Fibroblast of mammary gland (primary cell): ENCODE measurements at regions not wholly inside any gene's neighbourhood (a gene's known extent, or its start where the extent isn't known, plus 50 kb on each side); places are given as distances from the start of the nearest gene placed in this dataset.
"Not testable (repeated sequence)": the region's sequence is repeated elsewhere in the genome, so short reads cannot be mapped to it uniquely, and the experiment has no call there.

Source experiments
- DNase-seq: peaks from one replicate; pipeline ENCODE4 v3.0.0-alpha.2; 2010; ENCODE audit warnings: low read depth
- H3K4me3 ChIP-seq: 2 replicates; pipeline ENCODE4 v1.5.1; 2011; ENCODE audit warnings: low read depth, mild to moderate bottlenecking, low read length, moderate library complexity; ENCODE audit not compliant: control insufficient read depth
- CTCF ChIP-seq: conservative IDR thresholded peaks from 2 replicates; pipeline ENCODE4 v1.5.1; 2011; ENCODE audit warnings: low read depth, low read length, inconsistent platforms; ENCODE audit not compliant: control insufficient read depth, insufficient read depth

DNA sequence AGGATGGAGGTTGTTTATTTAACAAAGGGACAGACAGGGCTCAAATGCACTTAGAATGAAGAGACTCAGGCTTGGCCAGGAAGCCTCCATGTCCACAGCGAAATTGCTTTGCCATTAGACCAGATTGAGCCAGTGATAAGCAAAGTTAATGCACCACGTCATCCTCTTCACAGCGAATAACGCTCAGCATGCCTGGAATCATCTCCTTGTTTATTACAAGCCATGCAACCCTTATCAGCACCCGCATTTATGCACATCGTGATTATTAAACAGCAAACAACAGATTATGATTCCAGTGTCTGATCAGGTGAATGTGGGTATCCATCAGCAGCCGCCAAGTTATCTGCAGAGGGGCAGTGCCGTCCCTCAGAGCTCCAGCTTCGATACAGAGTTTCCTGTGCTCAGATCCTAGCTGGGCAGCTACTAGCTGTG is 175.0 kb upstream of the TMEM132C start:
- no peak for DNase-seq
- TF ChIP-seq CTCF = no peak
- H3K4me3 ChIP-seq = no peak overlapping the region

GRCh38 chr12:128098730-128099129 is 168.2 kb upstream of the TMEM132C start:
- no peak overlapping the region for H3K4me3 ChIP-seq
- no peak for DNase-seq
- no peak for TF ChIP-seq CTCF

- TF ChIP-seq CTCF = no peak
- H3K4me3 ChIP-seq = no peak overlapping the region
- no peak for DNase-seq
These were observed 163.8 kb upstream of the TMEM132C start for GRCh38 chr12:128103152-128103551.

DNA sequence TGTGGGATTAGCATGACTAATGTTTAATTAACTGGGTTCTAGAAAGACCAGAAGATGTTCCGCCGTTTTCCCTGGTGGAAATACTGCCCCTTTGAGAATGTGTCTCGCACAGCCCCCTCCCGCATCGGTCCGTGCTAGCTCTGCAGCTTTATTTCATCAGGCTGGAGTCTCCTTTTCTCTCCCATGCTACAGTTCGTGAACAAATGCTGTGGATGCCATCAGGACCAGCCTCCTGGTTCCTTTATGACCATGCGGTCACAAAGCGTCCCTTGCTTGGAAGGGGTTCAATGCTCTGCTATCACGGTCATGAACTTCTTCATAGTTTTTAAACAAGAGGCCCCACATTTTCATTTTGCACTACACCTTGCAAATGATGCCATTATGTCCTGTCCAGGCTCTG is 157.7 kb upstream of the TMEM132C start:
- no peak overlapping the region for H3K4me3 ChIP-seq
- TF ChIP-seq CTCF = no peak
- DNase-seq = no peak

DNA sequence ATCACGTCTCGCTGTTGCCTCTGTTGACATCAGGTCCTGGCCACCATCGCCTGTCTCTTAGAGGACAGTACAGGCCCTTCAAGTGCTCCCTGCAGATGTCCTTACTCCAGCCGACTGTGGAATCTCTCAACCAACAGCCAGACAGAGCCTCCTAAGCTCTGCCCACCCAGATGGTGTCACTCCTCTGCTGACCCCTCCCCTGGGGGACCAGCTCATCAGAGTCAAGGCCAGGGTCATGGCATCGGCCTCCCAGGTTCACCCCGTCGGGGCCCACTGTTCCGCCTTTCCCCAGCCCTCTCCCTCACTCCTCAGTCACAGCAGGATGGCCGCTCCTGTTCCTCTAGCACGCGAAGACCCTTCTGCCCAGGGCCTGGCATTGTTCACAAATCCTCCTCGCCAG is 157.3 kb upstream of the TMEM132C start:
- no peak for TF ChIP-seq CTCF
- DNase-seq = no peak
- no peak overlapping the region for H3K4me3 ChIP-seq

DNA sequence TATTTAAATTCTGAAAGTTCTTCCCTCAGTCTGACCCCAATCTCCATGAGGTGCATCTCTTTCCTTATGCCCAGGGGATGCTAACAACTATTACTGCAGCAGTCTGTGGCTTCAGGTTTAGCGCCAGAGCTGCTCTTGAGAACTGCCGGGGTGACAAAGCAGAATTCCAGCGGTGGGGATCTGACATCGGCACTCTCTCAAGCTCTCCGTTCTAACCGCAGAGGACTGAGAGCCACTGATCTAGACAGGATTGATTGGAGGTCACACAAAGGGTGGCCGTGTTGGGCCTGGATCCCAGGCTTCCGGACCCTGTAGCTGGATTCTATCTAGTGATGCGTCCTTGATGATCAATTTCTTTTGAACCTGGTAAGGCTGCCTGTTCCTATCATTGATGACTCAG is 155.6 kb upstream of the TMEM132C start:
- no peak for TF ChIP-seq CTCF
- DNase-seq = no peak
- no peak overlapping the region for H3K4me3 ChIP-seq

GRCh38 chr12:128111951-128112350 is 155.0 kb upstream of the TMEM132C start:
- TF ChIP-seq CTCF = no peak
- H3K4me3 ChIP-seq = no peak overlapping the region

GRCh38 chr12:128113250-128113649 is 153.7 kb upstream of the TMEM132C start:
- not testable (repeated sequence) for DNase-seq

More at GRCh38 chr12:128111951-128112350, 155.0 kb upstream of the TMEM132C start:
- DNase-seq = no peak

More at GRCh38 chr12:128113250-128113649, 153.7 kb upstream of the TMEM132C start:
- H3K4me3 ChIP-seq = not testable (repeated sequence)
